ENCODE measurements at regions not wholly inside any gene's neighbourhood (a gene's known extent, or its start where the extent isn't known, plus 50 kb on each side); places are given as distances from the start of the nearest gene placed in this dataset.
"Not testable (repeated sequence)": the region's sequence is repeated elsewhere in the genome, so short reads cannot be mapped to it uniquely, and the experiment has no call there.

GRCh38 chr6:67717281-67717680 lies 917.8 kb upstream of the ADGRB3 start:
- DNase-seq = no peak

GRCh38 chr6:67706388-67706787 lies 928.7 kb upstream of the ADGRB3 start:
- no peak for DNase-seq

GRCh38 chr6:67698534-67698933 lies 936.5 kb upstream of the ADGRB3 start:
- no peak for DNase-seq

- DNase-seq = no peak
Measured at GRCh38 chr6:67694127-67694526, 941.0 kb upstream of the ADGRB3 start.

DNA sequence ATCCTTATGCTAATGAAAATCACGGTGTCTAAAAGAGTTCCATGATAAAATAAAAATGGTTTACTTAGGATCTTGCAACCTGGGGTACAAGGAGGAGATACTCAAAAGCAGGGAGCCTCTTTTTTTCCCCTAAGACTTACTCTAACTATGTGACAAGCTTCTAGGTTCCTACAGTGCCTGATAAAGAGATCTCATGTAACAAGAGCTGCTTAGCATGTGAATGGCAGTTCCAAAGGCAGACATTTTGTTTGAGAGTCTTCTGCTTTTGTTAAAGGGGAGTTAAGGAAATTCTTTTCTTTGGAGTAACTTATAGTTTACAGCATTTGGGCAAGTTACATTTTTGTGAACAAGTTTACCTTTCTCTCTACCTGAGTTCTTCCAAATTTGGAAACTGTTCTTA lies 945.8 kb upstream of the ADGRB3 start:
- DNase-seq = no peak

DNA sequence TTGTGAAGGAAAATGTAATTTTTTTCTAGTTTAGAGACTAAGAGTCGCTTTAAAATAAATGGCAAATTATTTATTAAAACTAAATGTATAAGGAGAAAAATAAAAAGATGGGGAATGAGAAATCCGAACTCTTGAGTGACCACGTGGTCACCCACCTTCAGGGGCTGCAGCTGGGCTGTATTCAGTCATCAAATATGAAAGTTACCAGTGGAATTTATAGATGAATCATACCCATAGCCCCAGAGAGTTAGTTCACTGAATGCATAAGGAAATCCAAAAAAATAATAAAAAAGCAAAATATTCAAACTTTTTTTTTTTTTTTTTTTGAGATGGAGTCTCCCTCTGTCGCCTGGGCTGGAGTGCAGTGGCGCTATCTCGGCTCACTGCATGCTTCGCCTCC lies 947.7 kb upstream of the ADGRB3 start:
- no peak for DNase-seq

GRCh38 chr6:67686225-67686624 lies 948.9 kb upstream of the ADGRB3 start:
- DNase-seq = not testable (repeated sequence)

DNA sequence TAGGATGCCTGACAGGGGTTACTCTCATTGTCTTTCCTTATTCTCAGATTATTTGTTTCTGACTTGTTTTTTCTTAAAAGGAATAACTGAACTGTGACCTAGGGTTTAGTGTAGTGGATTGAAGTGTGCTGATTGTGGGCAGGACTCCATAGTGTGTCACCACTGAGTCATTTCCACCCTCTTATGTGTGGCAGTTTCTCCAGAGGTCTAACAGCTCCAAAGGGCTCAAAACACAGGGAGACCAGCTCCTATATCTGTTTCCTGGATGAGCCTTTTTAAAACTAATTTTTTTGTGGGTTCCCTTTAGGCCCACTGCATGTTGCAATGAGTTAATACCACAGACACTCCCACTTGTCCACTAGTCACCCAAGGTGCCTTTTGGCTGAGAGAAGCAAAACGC lies 951.1 kb upstream of the ADGRB3 start:
- no peak for DNase-seq

GRCh38 chr6:67680297-67680932 lies 954.7 kb upstream of the ADGRB3 start:
- DNase-seq = no peak

DNA sequence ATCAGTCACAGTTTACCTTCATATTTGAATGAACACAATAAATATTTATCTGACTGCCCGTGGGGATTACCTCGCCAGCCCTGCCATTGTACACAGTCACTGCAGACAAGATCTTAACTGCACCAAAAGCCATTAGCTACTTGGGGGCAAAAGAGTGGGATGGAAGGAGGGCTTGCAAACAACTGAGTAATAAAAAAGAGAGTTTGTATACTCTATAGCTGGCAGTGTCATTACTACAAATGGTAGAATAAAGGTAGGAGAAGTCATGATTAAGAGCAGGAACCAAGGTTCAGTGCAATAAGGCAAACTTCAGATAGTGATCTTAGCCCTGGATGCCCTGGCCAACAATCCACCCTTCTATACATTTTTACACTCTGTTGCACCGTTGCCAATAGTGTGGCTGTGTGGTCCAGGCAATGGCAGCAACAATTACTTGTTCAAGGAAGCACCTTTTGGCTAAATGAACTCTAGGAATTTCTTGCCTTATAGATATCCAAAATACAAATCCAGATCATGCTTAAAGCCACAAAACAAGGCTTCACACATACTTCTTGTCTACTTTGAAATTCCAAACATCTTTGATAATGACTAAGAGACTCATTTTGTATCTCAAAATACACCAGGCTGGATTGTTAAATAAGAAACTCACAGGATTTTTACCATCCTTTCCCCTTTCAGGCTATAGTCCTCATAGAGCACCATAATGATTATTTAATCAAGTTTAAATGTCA lies 955.4 kb upstream of the ADGRB3 start:
- no peak for DNase-seq

DNA sequence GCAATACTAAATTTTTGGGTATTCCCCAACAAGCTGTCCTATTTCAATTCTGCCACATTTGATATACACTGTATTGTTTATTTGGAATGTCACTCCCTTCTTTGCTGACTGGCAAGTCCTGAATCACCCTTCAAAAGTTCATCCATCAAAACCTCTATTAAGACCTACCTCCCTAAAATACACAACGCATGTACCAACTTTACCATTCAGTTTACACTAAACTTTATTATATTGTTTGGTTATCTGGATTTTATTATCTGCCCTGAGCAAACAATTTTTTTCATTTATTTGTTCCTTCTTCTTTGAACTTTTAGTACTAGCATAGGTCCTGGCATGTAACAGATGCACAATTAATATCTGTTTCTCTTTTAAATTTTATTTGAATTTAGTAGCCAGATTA lies 958.2 kb upstream of the ADGRB3 start:
- DNase-seq = no peak

DNA sequence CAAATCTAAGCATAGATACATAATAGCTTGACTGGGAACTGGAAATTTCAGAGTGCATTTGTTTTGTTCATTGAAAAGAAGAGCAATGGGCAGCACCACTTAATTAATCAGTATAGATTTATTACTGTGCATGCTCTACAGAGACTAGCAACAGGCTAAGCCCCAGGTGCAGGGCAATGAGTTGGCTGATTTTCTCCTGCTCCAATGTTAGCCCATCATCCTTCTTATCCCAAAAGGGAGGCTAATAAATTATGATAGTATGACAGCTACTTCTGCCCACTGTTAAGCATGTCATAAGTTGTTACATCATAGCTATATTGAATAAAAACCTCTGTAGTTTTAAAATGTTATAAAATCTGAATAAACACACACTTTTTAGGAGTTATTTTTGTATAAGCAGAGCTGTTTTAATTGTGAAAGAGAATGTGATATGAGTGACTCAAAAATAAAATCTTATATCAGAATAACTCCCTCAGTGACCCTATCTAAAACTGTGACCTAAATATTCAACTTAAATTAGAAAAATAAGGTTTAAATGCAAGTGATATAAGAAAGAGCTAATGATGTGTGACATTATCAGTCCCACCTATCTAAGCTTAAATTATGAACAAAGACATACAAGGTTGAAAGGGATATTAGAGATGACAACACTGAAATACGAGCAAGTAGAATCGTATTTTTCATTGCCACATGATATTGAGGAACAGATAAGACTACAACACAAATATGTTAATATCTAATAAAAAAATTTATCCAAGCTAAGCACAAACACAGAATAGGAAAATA lies 967.3 kb upstream of the ADGRB3 start:
- DNase-seq = no peak

- DNase-seq = no peak
Measured at GRCh38 chr6:67666177-67666964, 968.7 kb upstream of the ADGRB3 start.

GRCh38 chr6:67664942-67665341 lies 970.1 kb upstream of the ADGRB3 start:
- DNase-seq = no peak

- no peak for DNase-seq
Measured at GRCh38 chr6:67663105-67663895, 971.8 kb upstream of the ADGRB3 start.

GRCh38 chr6:67653561-67653960 lies 981.5 kb upstream of the ADGRB3 start:
- no peak for DNase-seq

- no peak for DNase-seq
Measured at GRCh38 chr6:67646550-67646949, 988.5 kb upstream of the ADGRB3 start.

- DNase-seq = no peak
Measured at GRCh38 chr6:67643281-67643680, 991.8 kb upstream of the ADGRB3 start.

GRCh38 chr6:67642582-67642981 lies 992.5 kb upstream of the ADGRB3 start:
- no peak for DNase-seq

DNA sequence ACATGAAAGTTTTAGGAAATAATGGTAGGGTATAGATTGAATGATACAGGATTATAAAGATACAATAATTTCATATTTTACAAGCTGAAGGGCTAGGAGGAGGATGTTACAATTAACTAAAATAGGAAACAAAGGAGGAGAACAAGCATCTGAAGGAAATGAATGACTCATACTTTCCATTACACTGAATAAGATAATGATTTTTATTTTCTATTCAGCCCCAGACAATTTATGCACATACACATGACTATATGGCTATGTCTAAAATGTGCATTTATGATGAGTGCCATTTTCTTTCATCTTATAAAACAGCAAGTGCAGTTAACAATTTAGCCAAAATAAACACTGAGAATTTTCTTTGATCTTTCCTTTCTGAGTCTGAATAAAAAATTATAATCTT lies 994.6 kb upstream of the ADGRB3 start:
- no peak for DNase-seq

DNA sequence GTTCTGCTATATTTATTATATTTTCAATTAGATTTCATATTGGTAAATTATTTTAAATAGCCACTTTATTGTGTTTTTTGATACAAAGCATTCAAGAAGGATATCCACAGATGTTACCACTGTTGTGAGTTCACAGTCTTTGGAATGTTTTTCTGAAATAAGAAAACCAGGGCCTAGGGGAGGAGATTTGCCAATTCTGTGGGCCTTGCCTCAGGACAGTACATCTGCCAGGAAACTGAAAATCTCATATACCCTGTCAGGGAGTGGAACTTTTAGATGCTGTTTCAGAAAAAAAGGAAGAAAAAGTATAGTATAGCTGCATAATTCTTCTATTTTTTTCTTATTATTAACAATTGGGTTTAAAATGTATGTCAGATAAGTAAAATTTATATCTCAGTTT lies 995.9 kb upstream of the ADGRB3 start:
- DNase-seq = no peak

DNA sequence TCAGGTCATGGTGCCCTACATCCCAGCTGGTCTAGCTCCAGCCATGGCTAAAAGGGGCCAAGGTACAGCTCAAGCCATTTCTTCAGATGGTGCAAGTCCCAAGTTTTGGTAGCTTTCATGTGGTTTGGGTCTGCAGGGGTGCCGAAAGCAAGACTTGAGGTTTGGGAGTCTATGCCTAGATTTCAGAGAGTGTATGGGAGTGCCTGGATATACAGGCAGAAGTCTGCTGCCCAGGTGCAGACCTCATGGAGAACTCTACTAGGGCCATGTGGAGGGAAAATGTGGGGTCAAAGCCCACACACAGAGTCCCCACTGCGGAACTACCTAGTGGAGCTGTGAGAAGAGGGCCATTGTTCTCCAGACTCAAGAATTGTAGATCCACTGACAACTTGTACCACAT lies 1000.9 kb upstream of the ADGRB3 start:
- DNase-seq = no peak
